H1 (cell line): ENCODE measurements at regions not wholly inside any gene's neighbourhood (a gene's known extent, or its start where the extent isn't known, plus 50 kb on each side); places are given as distances from the start of the nearest gene placed in this dataset.

Source experiments
- CTCF ChIA-PET: fragments of 300-600 bp; sonication (Branson Sonifier 250); formaldehyde crosslinking; loops from one replicate; lab custom pipeline; 2021; ENCODE audit not compliant: partially characterized antibody; lab: Charles Lee
- POLR2A ChIA-PET: fragments of 300-600 bp; sonication (Branson Sonifier 250); formaldehyde crosslinking; loops from one replicate; lab custom pipeline; 2021; ENCODE audit warnings: inconsistent platforms; ENCODE audit not compliant: partially characterized antibody; lab: Charles Lee
- DNase-seq, 2 experiments: peaks; one replicate each; pipeline versions ENCODE4 v3.0.0 to v3.0.0-alpha.2; 2010 to 2022; ENCODE audit warnings: low spot score in 2 of 2, low read depth in 1 of 2, mixed read lengths in 1 of 2
- FAIRE-seq: peaks from 2 replicates; lab custom pipeline; 2011; peaks lifted over from hg19 to GRCh38; lab: Jason Lieb, UNC
- H2AFZ ChIP-seq: 2 replicates; pipeline ENCODE4 v1.8.1; 2012; ENCODE audit warnings: low read length, inconsistent platforms
- H2AK5ac ChIP-seq: 2 replicates; pipeline ENCODE4 v1.6.1; 2013; ENCODE audit warnings: low read depth, low read length
- H2BK120ac ChIP-seq: replicated peaks from 2 replicates; pipeline ENCODE3; 2013; ENCODE audit warnings: low read depth, low read length, inconsistent platforms
- H2BK12ac ChIP-seq: 2 replicates; pipeline ENCODE4 v1.6.1; 2013; ENCODE audit warnings: low read depth, low read length
- H2BK15ac ChIP-seq: 2 replicates; pipeline ENCODE4 v1.6.1; 2013; ENCODE audit warnings: low read length
- H2BK20ac ChIP-seq: 2 replicates; pipeline ENCODE4 v1.6.1; 2013; ENCODE audit warnings: low read length
- H2BK5ac ChIP-seq: 2 replicates; pipeline ENCODE4 v1.6.1; 2013; ENCODE audit warnings: low read depth, low read length
- H3K14ac ChIP-seq: 2 replicates; pipeline ENCODE4 v1.6.1; 2013; ENCODE audit warnings: inconsistent platforms; ENCODE audit not compliant: insufficient read length
- H3K18ac ChIP-seq: 2 replicates; pipeline ENCODE4 v1.6.1; 2013; ENCODE audit warnings: low read length; ENCODE audit errors: extremely low read depth
- H3K23ac ChIP-seq: 2 replicates; pipeline ENCODE4 v1.6.1; 2013; ENCODE audit warnings: inconsistent platforms; ENCODE audit not compliant: insufficient read length
- H3K23me2 ChIP-seq: 2 replicates; pipeline ENCODE4 v1.6.1; 2013; ENCODE audit warnings: low read depth, low read length
- H3K27ac ChIP-seq: 2 replicates; pipeline ENCODE4 v1.6.1; 2011; ENCODE audit warnings: low read depth, low read length, inconsistent platforms
- H3K27me3 ChIP-seq, 4 experiments: replicated peaks in 1 of 4; 1 replicate in 1 of 4; 2 replicates in 3 of 4; pipeline versions ENCODE4 v1.6.1 to v1.8.1; 2011 to 2013; ENCODE audit warnings: low read length in 3 of 4, mild to moderate bottlenecking in 3 of 4, inconsistent platforms in 2 of 4, mixed read lengths in 2 of 4, moderate library complexity in 1 of 4; ENCODE audit not compliant: control insufficient read depth in 3 of 4, insufficient read depth in 3 of 4; ENCODE audit errors: extremely low read depth in 1 of 4
- H3K36me3 ChIP-seq, 4 experiments: 2 replicates each; pipeline versions ENCODE4 v1.6.1 to v1.8.1; 2011 to 2013; ENCODE audit warnings: mild to moderate bottlenecking in 4 of 4, low read length in 3 of 4, moderate library complexity in 2 of 4, control low read depth in 1 of 4, inconsistent platforms in 1 of 4; ENCODE audit not compliant: insufficient read depth in 4 of 4, control insufficient read depth in 2 of 4
- H3K4ac ChIP-seq: replicated peaks from 2 replicates; pipeline ENCODE3; 2013; ENCODE audit warnings: low read length, low read depth, mixed read lengths, inconsistent platforms; ENCODE audit not compliant: insufficient read length
- H3K4me1 ChIP-seq, 4 experiments: replicated peaks in 1 of 4; 1 replicate in 1 of 4; 2 replicates in 3 of 4; pipeline versions ENCODE4 v1.6.1 to v1.8.1; 2011 to 2013; ENCODE audit warnings: low read length in 3 of 4, inconsistent platforms in 2 of 4, mixed read lengths in 1 of 4; ENCODE audit not compliant: insufficient read depth in 4 of 4, control insufficient read depth in 3 of 4
- H3K4me2 ChIP-seq, 2 experiments: 2 replicates each; pipeline versions ENCODE4 v1.6.1 to v1.8.1; 2011 to 2013; ENCODE audit warnings: low read depth in 2 of 2, low read length in 2 of 2, control low read depth in 1 of 2, inconsistent platforms in 1 of 2, mild to moderate bottlenecking in 1 of 2; ENCODE audit not compliant: insufficient read depth in 1 of 2
- H3K4me3 ChIP-seq, 4 experiments: fragments of 200-600, 300-600 bp in 1 of 4; sonication (generic), shearing (Covaris generic), sonication (Bioruptor Twin) in 1 of 4; 2 replicates each; pipeline versions ENCODE4 v1.5.1 to v1.8.1; 2011 to 2016; ENCODE audit warnings: low read length in 4 of 4, low read depth in 3 of 4, control low read depth in 2 of 4, inconsistent platforms in 2 of 4, mild to moderate bottlenecking in 2 of 4, mixed read lengths in 1 of 4, moderate library complexity in 1 of 4; ENCODE audit not compliant: insufficient read depth in 2 of 4; ENCODE audit errors: extremely low read depth in 1 of 4
- H3K56ac ChIP-seq: replicated peaks from 2 replicates; pipeline ENCODE3; 2013; ENCODE audit warnings: low read depth, mild to moderate bottlenecking, mixed read lengths, low read length, inconsistent platforms; ENCODE audit not compliant: insufficient read length
- H3K79me1 ChIP-seq: 2 replicates; pipeline ENCODE4 v1.6.1; 2013; ENCODE audit warnings: low read depth, low read length, control low read depth
- H3K79me2 ChIP-seq, 2 experiments: 2 replicates each; pipeline versions ENCODE4 v1.6.1 to v1.8.1; 2012 to 2013; ENCODE audit warnings: low read length in 2 of 2, mild to moderate bottlenecking in 2 of 2, inconsistent platforms in 1 of 2; ENCODE audit not compliant: insufficient read depth in 2 of 2, control insufficient read depth in 1 of 2
- H3K9ac ChIP-seq, 4 experiments: replicated peaks in 1 of 4; 1 replicate in 1 of 4; 2 replicates in 3 of 4; pipeline versions ENCODE4 v1.6.1 to v1.8.1; 2011 to 2013; ENCODE audit warnings: low read depth in 3 of 4, low read length in 3 of 4, control low read depth in 2 of 4, mild to moderate bottlenecking in 2 of 4, moderate library complexity in 2 of 4, inconsistent platforms in 1 of 4; ENCODE audit errors: extremely low read depth in 1 of 4
- H3K9me3 ChIP-seq, 2 experiments: 2 replicates each; pipeline versions ENCODE4 v1.6.1 to v1.8.1; 2012 to 2013; ENCODE audit warnings: mild to moderate bottlenecking in 2 of 2, moderate library complexity in 2 of 2, control low read depth in 1 of 2, inconsistent platforms in 1 of 2, low read depth in 1 of 2, low read length in 1 of 2, mixed read lengths in 1 of 2; ENCODE audit not compliant: insufficient read depth in 2 of 2
- H4K20me1 ChIP-seq, 2 experiments: replicated peaks in 1 of 2; 2 replicates each; pipeline versions ENCODE3 to v1.8.1; 2011 to 2013; ENCODE audit warnings: inconsistent platforms in 2 of 2, low read length in 2 of 2, mild to moderate bottlenecking in 1 of 2; ENCODE audit not compliant: insufficient read depth in 2 of 2, control insufficient read depth in 1 of 2
- H4K5ac ChIP-seq: 2 replicates; pipeline ENCODE4 v1.6.1; 2013; ENCODE audit warnings: low read length, low read depth, mixed read lengths, inconsistent platforms; ENCODE audit not compliant: insufficient read length
- H4K8ac ChIP-seq: 2 replicates; pipeline ENCODE4 v1.8.0; 2013; ENCODE audit warnings: mild to moderate bottlenecking, moderate library complexity, low read length, inconsistent platforms; ENCODE audit not compliant: insufficient read depth; ENCODE audit errors: extremely low read depth
- H4K91ac ChIP-seq: replicated peaks from 2 replicates; pipeline ENCODE3; 2013; ENCODE audit warnings: low read length, mixed read lengths, inconsistent platforms; ENCODE audit not compliant: insufficient read length
- CHD1 ChIP-seq: IDR thresholded peaks from 2 replicates; pipeline ENCODE4 v1.6.1; 2012; ENCODE audit warnings: low read depth, low read length, improper control_type of control experiment
- CTBP2 ChIP-seq: IDR thresholded peaks from 2 replicates; pipeline ENCODE4 v1.7.0; 2011; ENCODE audit warnings: borderline replicate concordance, mild to moderate bottlenecking, moderate library complexity, mixed read lengths, low read length; ENCODE audit not compliant: insufficient read depth, insufficient read length
- E2F6 ChIP-seq: IDR thresholded peaks from 2 replicates; pipeline ENCODE4 v1.6.1; 2012; ENCODE audit warnings: inconsistent platforms
- FOSL1 ChIP-seq: IDR thresholded peaks from 2 replicates; pipeline ENCODE4 v1.6.1; 2011; ENCODE audit warnings: mild to moderate bottlenecking, low read depth, low read length, moderate library complexity; ENCODE audit not compliant: insufficient read depth
- JUND ChIP-seq: IDR thresholded peaks from 2 replicates; pipeline ENCODE4 v1.6.1; 2011; ENCODE audit warnings: mild to moderate bottlenecking, improper control_type of control experiment, low read length
- KDM1A ChIP-seq: fragments of 200-600, 300-600 bp; sonication (generic); IDR thresholded peaks from 2 replicates; pipeline ENCODE4 v1.7.1; 2016; ENCODE audit warnings: mild to moderate bottlenecking, low read length, borderline replicate concordance
- MAFK ChIP-seq: IDR thresholded peaks from 2 replicates; pipeline ENCODE4 v1.6.1; 2012; ENCODE audit warnings: low read depth, mild to moderate bottlenecking, improper control_type of control experiment, low read length
- MAX ChIP-seq: IDR thresholded peaks from 2 replicates; pipeline ENCODE4 v1.6.1; 2012; ENCODE audit warnings: inconsistent platforms
- PHF8 ChIP-seq: fragments of 200-600 bp; sonication (generic); conservative IDR thresholded peaks from 2 replicates; pipeline ENCODE4 v1.7.1; 2012; ENCODE audit warnings: low read depth, mild to moderate bottlenecking, inconsistent platforms, low read length, moderate library complexity
- TAF1 ChIP-seq: IDR thresholded peaks from 2 replicates; pipeline ENCODE4 v1.6.1; 2011; ENCODE audit warnings: mild to moderate bottlenecking, low read depth, low read length
- TBP ChIP-seq: IDR thresholded peaks from 2 replicates; pipeline ENCODE4 v1.6.1; 2011; ENCODE audit warnings: low read depth, low read length, improper control_type of control experiment
- ZNF274 ChIP-seq: IDR thresholded peaks from 2 replicates; pipeline ENCODE4 v1.7.0; 2012; ENCODE audit warnings: low read length, borderline replicate concordance; ENCODE audit errors: extremely low read depth
- WGBS, 2 experiments: shearing (Covaris generic) in 1 of 2; methylation state at CpG; one replicate each; pipeline versions ENCODE4 v1.1.6 to v1.1.7; 2013 to 2015; ENCODE audit warnings: low lambda C conversion rate in 2 of 2, mixed read lengths in 2 of 2, inconsistent platforms in 1 of 2, low coverage in 1 of 2, missing lambda C conversion rate in 1 of 2; ENCODE audit not compliant: insufficient replicate concordance in 2 of 2, insufficient coverage in 1 of 2, insufficient read length in 1 of 2; ENCODE audit errors: extremely low coverage in 1 of 2, missing lambda C conversion rate in 1 of 2; 5-methylcytosine and 5-hydroxymethylcytosine counted together

GRCh38 chr1:209219791-209220524, 363.6 kb upstream of the CAMK1G start:
- POLR2A ChIA-PET = no interaction called here
- Histone ChIP-seq H3K9ac (no peak overlapping the region), H4K5ac (no peak overlapping the region), H3K27ac (no peak overlapping the region), H2AFZ (peak overlapping the region; percentile 63; the same call in 1 of the 2 replicates), H3K23me2 (no peaks in the 10 kb centered on the region; the same call in 1 of the 2 replicates), H3K4me1 (peaks cover 0 to 2% (median 0%) of the 10 kb centered on the region in 4 experiments; a peak in 2 of 7 replicates), H2BK20ac (no peak overlapping the region), H4K91ac (no peak overlapping the region), H3K9me3 (no peaks in the 10 kb centered on the region), H4K8ac (no peak overlapping the region), H3K27me3 (no peaks in the 10 kb centered on the region), H2AK5ac (no peak overlapping the region), H3K14ac (no peak overlapping the region), H3K79me1 (no peaks in the 10 kb centered on the region), H4K20me1 (no peaks in the 10 kb centered on the region), H2BK12ac (no peak overlapping the region), H3K23ac (no peak overlapping the region), H3K4me2 (no peak overlapping the region), H3K56ac (no peak overlapping the region), H2BK5ac (no peak overlapping the region), H3K4me3 (no peak overlapping the region), H2BK15ac (no peak overlapping the region), H3K36me3 (no peaks in the 10 kb centered on the region), H3K79me2 (no peaks in the 10 kb centered on the region), H3K4ac (no peak overlapping the region), H3K18ac (no peak overlapping the region), H2BK120ac (no peak overlapping the region)
- FAIRE-seq = no peak
- no peak for DNase-seq
- CTCF ChIA-PET = interaction anchor here (1.1 to 1.2 kb wide), 3 partner anchors 10 to 29 kb away, joined by 5 read pairs; no protein-coding TSS in a partner anchor
- WGBS, 2 experiments = 90% methylated on average over 16 of the region's 16 CpGs; no CpG with 5 or more reads in 1 of the 2 experiments
- TF ChIP-seq TBP = no peak
- no peak for TF ChIP-seq FOSL1
- TF ChIP-seq KDM1A = no peak
- TF ChIP-seq CHD1 = no peak
- no peak for TF ChIP-seq MAX
- no peak for TF ChIP-seq CTBP2
- TF ChIP-seq E2F6 = no peak
- TF ChIP-seq JUND = no peak
- TF ChIP-seq PHF8 = no peak
- TF ChIP-seq ZNF274 = no peak
- TF ChIP-seq TAF1 = no peak
- TF ChIP-seq MAFK = no peak
